ENCODE measurements at regions not wholly inside any gene's neighbourhood (a gene's known extent, or its start where the extent isn't known, plus 50 kb on each side); places are given as distances from the start of the nearest gene placed in this dataset.

GRCh38 chr17:79364315-79365094, 246.3 kb downstream of the RBFOX3 start:
- no peak overlapping the region for H3K27ac ChIP-seq
- TF ChIP-seq CTCF (conservative IDR thresholded peaks at IDR 0.05): no peak
- no peak for TF ChIP-seq ZFX (IDR thresholded peaks at IDR 0.05)

DNA sequence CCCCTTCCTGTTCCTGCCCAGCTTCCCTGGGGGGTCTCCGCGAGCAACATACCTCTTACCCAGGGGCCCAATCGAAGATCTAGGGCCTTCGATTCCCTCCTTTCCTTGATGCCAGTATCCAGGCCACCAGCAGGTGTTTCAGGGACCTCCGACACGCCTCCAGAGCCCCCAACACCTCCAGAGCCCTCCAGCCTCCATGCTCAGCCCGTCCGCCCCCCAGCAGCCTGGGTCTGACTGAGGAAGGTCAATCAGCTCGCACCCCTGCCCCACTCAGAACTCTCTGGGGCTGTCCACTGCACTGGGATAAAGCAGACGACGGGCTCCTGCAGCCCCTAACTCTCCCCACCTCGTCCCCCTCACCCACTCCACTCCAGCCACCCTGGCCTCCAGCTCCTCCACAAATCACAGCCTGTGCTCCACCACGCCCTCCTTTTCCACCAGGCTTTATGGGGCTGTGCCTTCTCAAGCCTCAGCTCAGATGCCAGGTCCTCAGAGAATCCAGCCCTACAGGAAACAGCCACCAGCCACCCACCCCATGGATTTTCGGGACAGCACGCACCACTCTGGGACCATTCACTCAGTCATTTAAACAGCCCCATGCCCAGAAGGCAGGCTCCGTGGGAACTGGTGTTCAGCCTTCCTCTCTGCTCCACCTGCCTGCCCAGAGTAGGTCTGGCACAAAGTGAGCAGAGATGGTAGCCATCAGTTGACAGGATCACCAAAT, 247.1 kb downstream of the RBFOX3 start:
- no peak overlapping the region for H3K27ac ChIP-seq
- no peak for TF ChIP-seq CTCF (conservative IDR thresholded peaks at IDR 0.05)
- TF ChIP-seq ZFX (IDR thresholded peaks at IDR 0.05): no peak

- H3K27ac ChIP-seq: no peak overlapping the region
- no peak for TF ChIP-seq CTCF (conservative IDR thresholded peaks at IDR 0.05)
- TF ChIP-seq ZFX (IDR thresholded peaks at IDR 0.05): no peak
Measured at GRCh38 chr17:79362772-79363305, 248.0 kb downstream of the RBFOX3 start.

- TF ChIP-seq CTCF (conservative IDR thresholded peaks at IDR 0.05): no peak
- TF ChIP-seq ZFX (IDR thresholded peaks at IDR 0.05): no peak
- no peak overlapping the region for H3K27ac ChIP-seq
Measured at GRCh38 chr17:79361873-79362771, 248.7 kb downstream of the RBFOX3 start.

GRCh38 chr17:79361221-79361734, 249.6 kb downstream of the RBFOX3 start:
- no peak overlapping the region for H3K27ac ChIP-seq
- no peak for TF ChIP-seq CTCF (conservative IDR thresholded peaks at IDR 0.05)
- no peak for TF ChIP-seq ZFX (IDR thresholded peaks at IDR 0.05)

GRCh38 chr17:79360196-79360595, 250.7 kb downstream of the RBFOX3 start:
- TF ChIP-seq CTCF (conservative IDR thresholded peaks at IDR 0.05): no peak; the same call in 1 of the 2 replicates
- no peak for TF ChIP-seq ZFX (IDR thresholded peaks at IDR 0.05)
- no peak overlapping the region for H3K27ac ChIP-seq

All from C4-2B (cell line).